ENCODE measurements at regions not wholly inside any gene's neighbourhood (a gene's known extent, or its start where the extent isn't known, plus 50 kb on each side); places are given as distances from the start of the nearest gene placed in this dataset.
"Not testable (repeated sequence)": the region's sequence is repeated elsewhere in the genome, so short reads cannot be mapped to it uniquely, and the experiment has no call there.

GRCh38 chr2:91522877-91523276, 2831.4 kb downstream of the RPIA start:
- TF ChIP-seq CTCF (conservative IDR thresholded peaks at IDR 0.05; ENCODE audit: low read depth in 2 of 2); POLR2AphosphoS5 (IDR thresholded peaks at IDR 0.05; ENCODE audit: low read depth); EZH2 (IDR thresholded peaks at IDR 0.05; ENCODE audit: low read depth, unreplicated experiment); REST (IDR thresholded peaks at IDR 0.05; ENCODE audit: unreplicated experiment); EZH2phosphoT487 (IDR thresholded peaks at IDR 0.05; ENCODE audit: unreplicated experiment); ZNF114 (CRISPR knock-in tag; IDR thresholded peaks at IDR 0.05); NANOG (IDR thresholded peaks at IDR 0.05; ENCODE audit: borderline replicate concordance); CREB1 (CRISPR knock-in tag; IDR thresholded peaks at IDR 0.05; ENCODE audit: low read depth): not testable (repeated sequence)

Measured in GM23338 (cell line).